HEK293 (cell line): ENCODE measurements at regions not wholly inside any gene's neighbourhood (a gene's known extent, or its start where the extent isn't known, plus 50 kb on each side); places are given as distances from the start of the nearest gene placed in this dataset.

Source experiments
- MEIS1 ChIP-seq: sonication (generic); formaldehyde crosslinking; IDR thresholded peaks from 2 replicates; pipeline ENCODE4 v1.8.1; 2022; ENCODE audit warnings: missing genetic modification reagents, mild to moderate bottlenecking, borderline replicate concordance
- MZF1 ChIP-seq: fragments of 450-650 bp; formaldehyde crosslinking; IDR thresholded peaks from 2 replicates; pipeline ENCODE4 v1.5.1; 2017; ENCODE audit warnings: missing biosample characterization, missing genetic modification characterization, borderline replicate concordance
- TRIM28 ChIP-seq: IDR thresholded peaks from 2 replicates; pipeline ENCODE4 v1.6.1; 2011; ENCODE audit warnings: low read length, control low read depth, borderline replicate concordance
- ZBTB8A ChIP-seq: fragments of 450-650 bp; formaldehyde crosslinking; IDR thresholded peaks from 2 replicates; pipeline ENCODE4 v1.5.1; 2016; ENCODE audit warnings: missing biosample characterization, missing genetic modification characterization
- ZNF24 ChIP-seq: fragments of 450-650 bp; formaldehyde crosslinking; IDR thresholded peaks from 2 replicates; pipeline ENCODE4 v1.5.1; 2016; ENCODE audit warnings: missing biosample characterization, missing genetic modification characterization
- ZNF350 ChIP-seq: fragments of 450-650 bp; formaldehyde crosslinking; IDR thresholded peaks from 2 replicates; pipeline ENCODE4 v1.5.0; 2017; ENCODE audit warnings: missing biosample characterization, mild to moderate bottlenecking, missing genetic modification characterization
- ZNF776 ChIP-seq: fragments of 450-650 bp; formaldehyde crosslinking; IDR thresholded peaks from 2 replicates; pipeline ENCODE4 v1.5.0; 2017; ENCODE audit warnings: missing biosample characterization, missing genetic modification characterization, borderline replicate concordance
- TF ChIP-seq, protein P1 (sequence below): fragments of 450-650 bp; formaldehyde crosslinking; IDR thresholded peaks from 2 replicates; pipeline ENCODE4 v1.5.1; 2016; ENCODE audit warnings: missing biosample characterization, missing genetic modification characterization
- TF ChIP-seq, protein P2 (sequence below): fragments of 450-650 bp; formaldehyde crosslinking; IDR thresholded peaks from 2 replicates; pipeline ENCODE4 v1.5.1; 2016; ENCODE audit warnings: missing biosample characterization, missing genetic modification characterization
- TF ChIP-seq, protein P3 (sequence below): fragments of 450-650 bp; formaldehyde crosslinking; IDR thresholded peaks from 2 replicates; pipeline ENCODE4 v1.5.1; 2017; ENCODE audit warnings: missing biosample characterization, missing genetic modification characterization
- TF ChIP-seq, protein P4 (sequence below): fragments of 450-650 bp; formaldehyde crosslinking; optimal IDR thresholded peaks from 2 replicates; pipeline ENCODE3; 2016; ENCODE audit warnings: missing biosample characterization, mild to moderate bottlenecking, missing genetic modification characterization

DNA sequence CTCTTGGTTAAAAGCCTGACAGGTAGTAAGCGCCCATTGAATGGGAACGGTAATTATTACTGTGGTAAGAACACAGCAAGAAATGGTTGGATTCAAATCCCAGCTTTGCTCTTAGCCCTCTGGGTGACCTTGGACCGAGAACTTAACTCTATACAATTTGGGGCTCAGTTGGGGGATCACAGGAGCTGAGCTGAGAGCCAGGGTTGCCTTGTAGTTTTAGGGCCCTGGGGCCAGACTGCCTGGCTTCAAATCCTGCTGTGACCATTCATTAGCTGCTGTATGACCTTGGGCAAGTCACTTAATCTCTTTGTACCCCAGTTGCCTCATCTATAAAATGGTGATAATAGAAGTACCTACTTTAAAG is 87.4 kb upstream of the SH3PXD2B start:
- TF ChIP-seq, protein P1, sequence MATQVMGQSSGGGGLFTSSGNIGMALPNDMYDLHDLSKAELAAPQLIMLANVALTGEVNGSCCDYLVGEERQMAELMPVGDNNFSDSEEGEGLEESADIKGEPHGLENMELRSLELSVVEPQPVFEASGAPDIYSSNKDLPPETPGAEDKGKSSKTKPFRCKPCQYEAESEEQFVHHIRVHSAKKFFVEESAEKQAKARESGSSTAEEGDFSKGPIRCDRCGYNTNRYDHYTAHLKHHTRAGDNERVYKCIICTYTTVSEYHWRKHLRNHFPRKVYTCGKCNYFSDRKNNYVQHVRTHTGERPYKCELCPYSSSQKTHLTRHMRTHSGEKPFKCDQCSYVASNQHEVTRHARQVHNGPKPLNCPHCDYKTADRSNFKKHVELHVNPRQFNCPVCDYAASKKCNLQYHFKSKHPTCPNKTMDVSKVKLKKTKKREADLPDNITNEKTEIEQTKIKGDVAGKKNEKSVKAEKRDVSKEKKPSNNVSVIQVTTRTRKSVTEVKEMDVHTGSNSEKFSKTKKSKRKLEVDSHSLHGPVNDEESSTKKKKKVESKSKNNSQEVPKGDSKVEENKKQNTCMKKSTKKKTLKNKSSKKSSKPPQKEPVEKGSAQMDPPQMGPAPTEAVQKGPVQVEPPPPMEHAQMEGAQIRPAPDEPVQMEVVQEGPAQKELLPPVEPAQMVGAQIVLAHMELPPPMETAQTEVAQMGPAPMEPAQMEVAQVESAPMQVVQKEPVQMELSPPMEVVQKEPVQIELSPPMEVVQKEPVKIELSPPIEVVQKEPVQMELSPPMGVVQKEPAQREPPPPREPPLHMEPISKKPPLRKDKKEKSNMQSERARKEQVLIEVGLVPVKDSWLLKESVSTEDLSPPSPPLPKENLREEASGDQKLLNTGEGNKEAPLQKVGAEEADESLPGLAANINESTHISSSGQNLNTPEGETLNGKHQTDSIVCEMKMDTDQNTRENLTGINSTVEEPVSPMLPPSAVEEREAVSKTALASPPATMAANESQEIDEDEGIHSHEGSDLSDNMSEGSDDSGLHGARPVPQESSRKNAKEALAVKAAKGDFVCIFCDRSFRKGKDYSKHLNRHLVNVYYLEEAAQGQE, result no peak
- no peak for TF ChIP-seq ZNF24
- TF ChIP-seq, protein P2, sequence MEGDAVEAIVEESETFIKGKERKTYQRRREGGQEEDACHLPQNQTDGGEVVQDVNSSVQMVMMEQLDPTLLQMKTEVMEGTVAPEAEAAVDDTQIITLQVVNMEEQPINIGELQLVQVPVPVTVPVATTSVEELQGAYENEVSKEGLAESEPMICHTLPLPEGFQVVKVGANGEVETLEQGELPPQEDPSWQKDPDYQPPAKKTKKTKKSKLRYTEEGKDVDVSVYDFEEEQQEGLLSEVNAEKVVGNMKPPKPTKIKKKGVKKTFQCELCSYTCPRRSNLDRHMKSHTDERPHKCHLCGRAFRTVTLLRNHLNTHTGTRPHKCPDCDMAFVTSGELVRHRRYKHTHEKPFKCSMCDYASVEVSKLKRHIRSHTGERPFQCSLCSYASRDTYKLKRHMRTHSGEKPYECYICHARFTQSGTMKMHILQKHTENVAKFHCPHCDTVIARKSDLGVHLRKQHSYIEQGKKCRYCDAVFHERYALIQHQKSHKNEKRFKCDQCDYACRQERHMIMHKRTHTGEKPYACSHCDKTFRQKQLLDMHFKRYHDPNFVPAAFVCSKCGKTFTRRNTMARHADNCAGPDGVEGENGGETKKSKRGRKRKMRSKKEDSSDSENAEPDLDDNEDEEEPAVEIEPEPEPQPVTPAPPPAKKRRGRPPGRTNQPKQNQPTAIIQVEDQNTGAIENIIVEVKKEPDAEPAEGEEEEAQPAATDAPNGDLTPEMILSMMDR, result no peak
- no peak for TF ChIP-seq TRIM28
- no peak for TF ChIP-seq ZNF350 (tag by site-specific recombination)
- TF ChIP-seq ZNF776 (tag by site-specific recombination), result no peak
- no peak for TF ChIP-seq MZF1 (tag by site-specific recombination)
- TF ChIP-seq, protein P3, sequence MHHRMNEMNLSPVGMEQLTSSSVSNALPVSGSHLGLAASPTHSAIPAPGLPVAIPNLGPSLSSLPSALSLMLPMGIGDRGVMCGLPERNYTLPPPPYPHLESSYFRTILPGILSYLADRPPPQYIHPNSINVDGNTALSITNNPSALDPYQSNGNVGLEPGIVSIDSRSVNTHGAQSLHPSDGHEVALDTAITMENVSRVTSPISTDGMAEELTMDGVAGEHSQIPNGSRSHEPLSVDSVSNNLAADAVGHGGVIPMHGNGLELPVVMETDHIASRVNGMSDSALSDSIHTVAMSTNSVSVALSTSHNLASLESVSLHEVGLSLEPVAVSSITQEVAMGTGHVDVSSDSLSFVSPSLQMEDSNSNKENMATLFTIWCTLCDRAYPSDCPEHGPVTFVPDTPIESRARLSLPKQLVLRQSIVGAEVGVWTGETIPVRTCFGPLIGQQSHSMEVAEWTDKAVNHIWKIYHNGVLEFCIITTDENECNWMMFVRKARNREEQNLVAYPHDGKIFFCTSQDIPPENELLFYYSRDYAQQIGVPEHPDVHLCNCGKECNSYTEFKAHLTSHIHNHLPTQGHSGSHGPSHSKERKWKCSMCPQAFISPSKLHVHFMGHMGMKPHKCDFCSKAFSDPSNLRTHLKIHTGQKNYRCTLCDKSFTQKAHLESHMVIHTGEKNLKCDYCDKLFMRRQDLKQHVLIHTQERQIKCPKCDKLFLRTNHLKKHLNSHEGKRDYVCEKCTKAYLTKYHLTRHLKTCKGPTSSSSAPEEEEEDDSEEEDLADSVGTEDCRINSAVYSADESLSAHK (tag by site-specific recombination), result no peak
- TF ChIP-seq ZBTB8A, result no peak
- TF ChIP-seq MEIS1 (CRISPR knock-in tag), result no peak
- TF ChIP-seq, protein P4, sequence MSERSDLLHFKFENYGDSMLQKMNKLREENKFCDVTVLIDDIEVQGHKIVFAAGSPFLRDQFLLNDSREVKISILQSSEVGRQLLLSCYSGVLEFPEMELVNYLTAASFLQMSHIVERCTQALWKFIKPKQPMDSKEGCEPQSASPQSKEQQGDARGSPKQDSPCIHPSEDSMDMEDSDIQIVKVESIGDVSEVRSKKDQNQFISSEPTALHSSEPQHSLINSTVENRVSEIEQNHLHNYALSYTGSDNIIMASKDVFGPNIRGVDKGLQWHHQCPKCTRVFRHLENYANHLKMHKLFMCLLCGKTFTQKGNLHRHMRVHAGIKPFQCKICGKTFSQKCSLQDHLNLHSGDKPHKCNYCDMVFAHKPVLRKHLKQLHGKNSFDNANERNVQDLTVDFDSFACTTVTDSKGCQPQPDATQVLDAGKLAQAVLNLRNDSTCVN (tag by site-specific recombination), result no peak
